ENCODE measurements at regions not wholly inside any gene's neighbourhood (a gene's known extent, or its start where the extent isn't known, plus 50 kb on each side); places are given as distances from the start of the nearest gene placed in this dataset.

GRCh38 chr14:86003998-86004397 lies 474.1 kb downstream of the FLRT2 start:
- no peak for TF ChIP-seq CTCF (IDR thresholded peaks at IDR 0.05)
- no peak for TF ChIP-seq POLR2A (IDR thresholded peaks at IDR 0.05)

Measured in adrenal gland (tissue), 5 donors.